Endothelial cell of umbilical vein (primary cell): ENCODE measurements at regions not wholly inside any gene's neighbourhood (a gene's known extent, or its start where the extent isn't known, plus 50 kb on each side); places are given as distances from the start of the nearest gene placed in this dataset.

Source experiments
- POLR2A ChIP-seq: IDR thresholded peaks from 2 replicates; pipeline ENCODE4 v1.6.1; 2012; ENCODE audit warnings: low read depth, mild to moderate bottlenecking, control low read depth, low read length
- POLR2AphosphoS5 ChIP-seq: IDR thresholded peaks from 2 replicates; pipeline ENCODE4 v1.6.1; 2012; ENCODE audit warnings: low read depth, mild to moderate bottlenecking, control low read depth, low read length, moderate library complexity; ENCODE audit not compliant: insufficient read depth
- TF ChIP-seq, protein P1 (sequence below), 2 donors: IDR thresholded peaks; 1 replicate in 1 of 2; 2 replicates in 1 of 2; pipeline ENCODE4 v1.5.1; 2011; ENCODE audit warnings: low read length in 2 of 2, mild to moderate bottlenecking in 2 of 2, moderate library complexity in 2 of 2, control low read depth in 1 of 2, inconsistent platforms in 1 of 2, low read depth in 1 of 2; ENCODE audit not compliant: insufficient read depth in 1 of 2; ENCODE audit errors: extremely low read depth in 1 of 2

DNA sequence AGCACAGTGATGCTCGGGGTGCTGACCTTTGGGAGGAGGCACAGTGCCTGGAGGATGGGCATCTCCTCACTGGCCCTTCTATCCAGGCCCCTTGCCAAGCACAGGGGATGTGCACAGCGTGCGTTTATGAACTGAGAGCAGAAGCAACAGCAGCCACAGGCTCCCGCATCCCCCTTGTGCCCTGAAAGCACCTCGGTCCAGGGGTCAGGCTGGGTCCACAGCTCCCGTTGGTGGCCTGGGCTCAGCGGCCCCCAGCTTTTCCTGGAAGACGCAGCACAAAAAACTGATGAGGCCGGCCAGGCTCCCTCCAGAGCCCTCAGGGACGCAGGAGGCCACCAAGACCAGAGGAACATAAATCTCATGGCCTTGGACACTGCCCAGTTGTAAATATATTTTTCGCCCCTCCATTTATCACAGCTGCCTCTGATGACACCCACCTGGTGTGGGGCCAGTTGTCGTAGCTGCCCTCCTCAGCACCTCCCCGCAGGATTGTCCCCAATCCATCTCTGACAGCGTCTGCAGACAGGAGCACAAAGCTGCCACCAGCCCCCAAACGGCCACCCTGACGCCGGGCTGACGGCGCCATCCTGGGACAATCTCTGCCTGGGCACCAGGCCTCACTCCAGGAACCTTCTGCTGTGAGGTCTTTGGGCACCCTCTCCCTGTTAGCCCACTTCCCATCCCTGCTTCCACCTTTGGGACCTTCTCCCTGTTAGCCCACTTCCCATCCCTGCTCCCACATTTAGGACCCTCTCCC, 203.1 kb downstream of the BRD1 start:
- TF ChIP-seq POLR2AphosphoS5 (no peak), POLR2A (no peak)
- TF ChIP-seq, protein P1, sequence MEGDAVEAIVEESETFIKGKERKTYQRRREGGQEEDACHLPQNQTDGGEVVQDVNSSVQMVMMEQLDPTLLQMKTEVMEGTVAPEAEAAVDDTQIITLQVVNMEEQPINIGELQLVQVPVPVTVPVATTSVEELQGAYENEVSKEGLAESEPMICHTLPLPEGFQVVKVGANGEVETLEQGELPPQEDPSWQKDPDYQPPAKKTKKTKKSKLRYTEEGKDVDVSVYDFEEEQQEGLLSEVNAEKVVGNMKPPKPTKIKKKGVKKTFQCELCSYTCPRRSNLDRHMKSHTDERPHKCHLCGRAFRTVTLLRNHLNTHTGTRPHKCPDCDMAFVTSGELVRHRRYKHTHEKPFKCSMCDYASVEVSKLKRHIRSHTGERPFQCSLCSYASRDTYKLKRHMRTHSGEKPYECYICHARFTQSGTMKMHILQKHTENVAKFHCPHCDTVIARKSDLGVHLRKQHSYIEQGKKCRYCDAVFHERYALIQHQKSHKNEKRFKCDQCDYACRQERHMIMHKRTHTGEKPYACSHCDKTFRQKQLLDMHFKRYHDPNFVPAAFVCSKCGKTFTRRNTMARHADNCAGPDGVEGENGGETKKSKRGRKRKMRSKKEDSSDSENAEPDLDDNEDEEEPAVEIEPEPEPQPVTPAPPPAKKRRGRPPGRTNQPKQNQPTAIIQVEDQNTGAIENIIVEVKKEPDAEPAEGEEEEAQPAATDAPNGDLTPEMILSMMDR (IDR thresholded peaks at IDR 0.05; ENCODE audit: extremely low read depth in 1 of 2, insufficient read depth in 1 of 2, low read depth in 1 of 2, low read length in 2 of 2), result no peak
